ENCODE measurements at regions not wholly inside any gene's neighbourhood (a gene's known extent, or its start where the extent isn't known, plus 50 kb on each side); places are given as distances from the start of the nearest gene placed in this dataset.
"Not testable (repeated sequence)": the region's sequence is repeated elsewhere in the genome, so short reads cannot be mapped to it uniquely, and the experiment has no call there.

- DNase-seq, result no peak
Observed at GRCh38 chr7:12007576-12007975, 175.6 kb upstream of the THSD7A start.

GRCh38 chr7:12013983-12014382, 182.0 kb upstream of the THSD7A start:
- DNase-seq, result no peak

GRCh38 chr7:12016439-12016838, 184.4 kb upstream of the THSD7A start:
- no peak for DNase-seq

- DNase-seq, result no peak
Observed at GRCh38 chr7:12017046-12017445, 185.0 kb upstream of the THSD7A start.

GRCh38 chr7:12022011-12022410, 189.1 kb upstream of the TMEM106B start:
- DNase-seq, result not testable (repeated sequence)

GRCh38 chr7:12025246-12025645, 185.8 kb upstream of the TMEM106B start:
- no peak for DNase-seq

GRCh38 chr7:12028508-12028907, 182.6 kb upstream of the TMEM106B start:
- DNase-seq, result no peak

GRCh38 chr7:12030116-12030515, 181.0 kb upstream of the TMEM106B start:
- no peak for DNase-seq

- no peak for DNase-seq
Observed at GRCh38 chr7:12031186-12031585, 179.9 kb upstream of the TMEM106B start.

GRCh38 chr7:12031638-12032037, 179.5 kb upstream of the TMEM106B start:
- no peak for DNase-seq

- no peak for DNase-seq
Observed at GRCh38 chr7:12032146-12032545, 178.9 kb upstream of the TMEM106B start.

GRCh38 chr7:12043457-12043856, 167.6 kb upstream of the TMEM106B start:
- DNase-seq, result not testable (repeated sequence)

GRCh38 chr7:12052211-12052610, 158.9 kb upstream of the TMEM106B start:
- no peak for DNase-seq

GRCh38 chr7:12053561-12053960, 157.5 kb upstream of the TMEM106B start:
- no peak for DNase-seq

GRCh38 chr7:12054830-12055229, 156.3 kb upstream of the TMEM106B start:
- no peak for DNase-seq

GRCh38 chr7:12056381-12056780, 154.7 kb upstream of the TMEM106B start:
- DNase-seq, result no peak

- DNase-seq, result no peak
Observed at GRCh38 chr7:12056977-12057376, 154.1 kb upstream of the TMEM106B start.

- no peak for DNase-seq
Observed at GRCh38 chr7:12062062-12062461, 149.0 kb upstream of the TMEM106B start.

- no peak for DNase-seq
Observed at GRCh38 chr7:12064586-12065127, 146.4 kb upstream of the TMEM106B start.

- DNase-seq, result peak; percentile 15
Observed at GRCh38 chr7:12066004-12066403, 145.1 kb upstream of the TMEM106B start.

GRCh38 chr7:12066521-12066920, 144.6 kb upstream of the TMEM106B start:
- peak; percentile 16 for DNase-seq

- peak; percentile 68 for DNase-seq
Observed at GRCh38 chr7:12067156-12067831, 143.8 kb upstream of the TMEM106B start.

- DNase-seq, result no peak
Observed at GRCh38 chr7:12069757-12070156, 141.3 kb upstream of the TMEM106B start.

GRCh38 chr7:12074889-12075288, 136.2 kb upstream of the TMEM106B start:
- no peak for DNase-seq

- no peak for DNase-seq
Observed at GRCh38 chr7:12080006-12080405, 131.1 kb upstream of the TMEM106B start.

Measured in stimulated activated CD4-positive, alpha-beta T cell treated with anti-CD3 and anti-CD28 coated beads, Interleukin-4, amount 100 ng/mL, for 24 hours (primary cell).